Thymus (tissue), 11 donors: ENCODE measurements at regions not wholly inside any gene's neighbourhood (a gene's known extent, or its start where the extent isn't known, plus 50 kb on each side); places are given as distances from the start of the nearest gene placed in this dataset.
"Not testable (repeated sequence)": the region's sequence is repeated elsewhere in the genome, so short reads cannot be mapped to it uniquely, and the experiment has no call there.

ENCODE experiments used
- DNase-seq, 9 donors: peaks; one replicate each; pipeline ENCODE4 v3.0.0-alpha.2; 2013; ENCODE audit warnings: low spot score in 9 of 9, low read depth in 6 of 9, missing footprints in 1 of 9
- H3K27ac ChIP-seq, 2 donors: one replicate each; pipeline ENCODE4 v1.5.1; 2013; ENCODE audit warnings: control low read depth in 1 of 2, low read depth in 1 of 2, low read length in 1 of 2, mild to moderate bottlenecking in 1 of 2, moderate library complexity in 1 of 2
- H3K27me3 ChIP-seq, 2 donors: one replicate each; pipeline ENCODE4 v1.5.1; 2013; ENCODE audit warnings: low read length in 1 of 2; ENCODE audit not compliant: control insufficient read depth in 2 of 2, insufficient read depth in 1 of 2
- H3K36me3 ChIP-seq, 2 donors: one replicate each; pipeline ENCODE4 v1.5.1; 2013; ENCODE audit warnings: low read length in 1 of 2, mild to moderate bottlenecking in 1 of 2, moderate library complexity in 1 of 2; ENCODE audit not compliant: control insufficient read depth in 2 of 2, insufficient read depth in 2 of 2
- H3K4me1 ChIP-seq, 2 donors: one replicate each; pipeline ENCODE4 v1.5.1; 2013; ENCODE audit warnings: low read length in 2 of 2; ENCODE audit not compliant: control insufficient read depth in 2 of 2, insufficient read depth in 2 of 2
- H3K4me3 ChIP-seq, 2 donors: one replicate each; pipeline ENCODE4 v1.5.1; 2013; ENCODE audit warnings: low read length in 2 of 2, control low read depth in 1 of 2, mild to moderate bottlenecking in 1 of 2
- H3K9me3 ChIP-seq, 2 donors: one replicate each; pipeline ENCODE4 v1.5.1; 2013; ENCODE audit warnings: low read length in 1 of 2, mild to moderate bottlenecking in 1 of 2; ENCODE audit not compliant: control insufficient read depth in 2 of 2, insufficient read depth in 1 of 2
- WGBS: extraction: QIAGEN DNeasy Blood & Tissue Kit; methylation state at CpG from one replicate; pipeline ENCODE4 v1.1.7; 2013; 5-methylcytosine and 5-hydroxymethylcytosine counted together
- donor health status: healthy.

DNA sequence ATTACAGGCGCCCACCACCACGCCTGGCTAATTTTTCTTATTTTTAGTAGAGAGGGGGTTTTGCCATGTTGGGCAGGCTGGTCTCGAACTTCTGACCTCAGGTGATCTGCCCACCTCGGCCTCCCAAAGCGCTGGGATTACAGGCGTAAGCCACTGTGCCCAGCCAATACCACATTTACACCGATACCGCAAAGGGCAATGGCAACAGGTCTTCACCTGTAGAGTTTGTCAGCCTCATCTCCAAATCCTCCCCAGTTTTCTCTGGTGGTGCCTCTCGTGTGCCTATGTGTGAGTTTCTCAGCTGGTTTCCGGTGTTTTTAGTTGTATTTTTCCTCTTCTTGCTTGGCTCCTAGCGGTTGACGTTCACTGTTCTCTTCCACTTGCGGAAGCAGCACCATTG lies 52.0 kb upstream of the LYZL1 start:
- not testable (repeated sequence) for H3K27me3 ChIP-seq, H3K27ac ChIP-seq, H3K36me3 ChIP-seq, DNase-seq, H3K4me1 ChIP-seq, H3K4me3 ChIP-seq, H3K9me3 ChIP-seq
- WGBS, result 98% methylated on average over 13 of the region's 13 CpGs

DNA sequence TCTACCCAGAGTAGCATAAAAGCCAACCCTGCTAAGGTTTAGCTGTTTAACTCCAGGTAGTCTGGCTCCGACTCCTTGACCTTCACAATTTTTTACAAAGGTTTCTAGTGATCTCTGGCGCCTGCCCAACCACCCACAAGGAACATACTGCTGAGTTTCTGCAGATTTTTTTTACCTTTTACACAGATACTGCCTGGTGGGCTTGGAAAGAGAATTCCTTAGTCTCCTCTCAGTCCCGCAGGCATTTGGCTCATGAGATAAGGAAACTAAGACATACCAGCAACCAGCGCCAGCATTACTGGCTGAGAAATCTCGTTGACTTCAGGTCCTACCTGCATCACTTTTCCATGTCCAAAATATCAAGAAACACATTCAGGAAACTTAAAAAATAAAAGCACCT lies 51.1 kb upstream of the LYZL1 start:
- no peaks in the 10 kb centered on the region for H3K36me3 ChIP-seq
- H3K4me1 ChIP-seq, result no peaks in the 10 kb centered on the region
- no peak overlapping the region for H3K4me3 ChIP-seq
- no peak overlapping the region for H3K27ac ChIP-seq
- no peak for DNase-seq
- H3K27me3 ChIP-seq, result no peaks in the 10 kb centered on the region
- WGBS, result 85% methylated on average over 5 of the region's 5 CpGs
- no peaks in the 10 kb centered on the region for H3K9me3 ChIP-seq

DNA sequence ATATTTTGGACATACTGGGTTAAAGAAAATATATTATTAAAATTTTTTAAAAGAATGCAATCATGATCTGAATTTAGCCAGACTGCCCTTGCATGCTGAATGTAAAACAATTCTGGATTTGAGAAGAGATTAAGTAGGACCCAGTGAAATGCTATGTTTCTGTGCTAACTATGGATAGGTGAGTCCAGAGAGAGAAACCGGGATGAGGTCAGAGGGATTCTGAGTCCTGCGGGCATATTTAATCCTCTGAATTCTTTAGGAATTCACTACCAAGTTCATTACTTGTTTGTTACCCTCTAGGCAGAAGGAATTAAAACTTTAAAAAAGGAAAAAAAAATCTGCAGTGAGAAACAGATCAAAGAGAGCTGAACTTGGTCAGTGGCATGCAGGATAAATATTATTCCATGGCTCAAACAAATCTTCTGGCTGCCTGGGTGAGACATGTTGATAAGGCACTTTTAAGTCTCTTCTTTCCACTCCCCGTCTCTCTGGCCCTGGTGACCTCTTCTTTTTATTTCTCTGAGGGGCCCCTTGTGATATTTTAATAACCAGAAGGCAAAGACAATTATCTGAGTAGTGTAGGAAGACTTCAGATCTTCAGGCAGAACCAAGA lies 50.2 kb upstream of the LYZL1 start:
- Histone ChIP-seq H3K9me3 (no peaks in the 10 kb centered on the region), H3K27me3 (no peaks in the 10 kb centered on the region), H3K36me3 (no peaks in the 10 kb centered on the region), H3K4me1 (no peaks in the 10 kb centered on the region), H3K27ac (no peak overlapping the region), H3K4me3 (no peak overlapping the region)
- DNase-seq, result no peak
- 91% methylated on average over 3 of the region's 3 CpGs for WGBS
